ENCODE measurements at regions not wholly inside any gene's neighbourhood (a gene's known extent, or its start where the extent isn't known, plus 50 kb on each side); places are given as distances from the start of the nearest gene placed in this dataset.

GRCh38 chr16:86214326-86215232, 295.7 kb upstream of the FOXF1 start:
- no peak for DNase-seq (ENCODE audit: low read depth in 2 of 2)

DNA sequence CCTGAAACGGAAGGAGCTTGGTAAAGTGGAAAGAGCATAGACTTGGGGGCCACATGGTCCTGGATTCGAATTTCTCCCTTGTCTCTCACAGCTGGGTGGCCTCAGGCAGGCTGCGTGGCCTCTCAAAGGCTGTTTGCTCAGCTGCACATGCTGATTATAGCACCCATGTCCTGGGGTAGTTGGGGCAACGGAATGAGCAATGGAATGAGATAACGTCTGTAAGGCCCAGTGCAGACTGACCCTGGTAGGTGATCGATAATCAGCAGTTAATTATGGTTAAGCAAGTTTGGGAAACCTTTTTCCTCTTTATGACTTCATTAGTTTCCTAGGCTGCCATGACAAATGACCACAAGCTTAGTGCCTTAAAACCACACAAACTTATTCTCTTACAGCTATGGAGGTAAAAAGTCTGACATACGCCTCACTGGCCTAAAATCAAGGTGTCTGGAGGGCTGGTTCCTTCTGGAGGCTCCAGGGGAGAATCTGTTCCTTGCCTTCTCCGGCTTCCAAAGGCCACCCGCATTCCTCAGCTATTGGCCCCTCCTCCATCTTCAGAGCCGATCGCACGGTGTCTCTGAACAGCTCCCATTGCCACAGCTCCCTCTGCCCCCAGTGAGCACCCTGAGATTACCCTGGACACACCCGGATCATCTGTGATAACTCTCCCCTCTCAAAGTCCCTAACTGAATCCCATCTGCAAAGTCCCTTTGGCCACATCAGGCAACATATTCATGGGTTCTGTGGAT, 294.9 kb upstream of the FOXF1 start:
- no peak for DNase-seq (ENCODE audit: low read depth in 2 of 2)

GRCh38 chr16:86215979-86216585, 294.2 kb upstream of the FOXF1 start:
- no peak for DNase-seq (ENCODE audit: low read depth in 2 of 2)

DNA sequence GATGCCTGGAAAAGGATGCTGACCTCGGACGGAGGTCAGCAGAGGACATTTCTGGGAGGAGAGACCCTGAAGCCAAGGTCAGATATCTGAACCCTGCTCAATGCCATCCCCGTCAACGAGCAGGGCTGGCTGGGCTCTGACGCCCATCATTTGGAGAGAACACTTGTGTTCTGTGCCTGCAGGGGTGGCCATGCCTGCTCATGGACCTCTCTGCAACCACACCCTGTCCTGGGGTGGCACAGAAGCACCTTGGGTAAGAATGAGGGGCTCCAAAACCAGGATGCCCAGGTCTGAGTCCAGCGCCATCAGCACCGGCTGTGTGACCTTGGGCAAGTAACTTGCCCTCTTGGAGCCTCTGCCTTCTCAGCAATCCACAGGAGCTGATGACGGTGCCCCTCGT, 293.7 kb upstream of the FOXF1 start:
- DNase-seq (ENCODE audit: low read depth in 2 of 2) = no peak

- no peak for DNase-seq (ENCODE audit: low read depth in 2 of 2)
Measured at GRCh38 chr16:86217001-86217890, 293.1 kb upstream of the FOXF1 start.

DNA sequence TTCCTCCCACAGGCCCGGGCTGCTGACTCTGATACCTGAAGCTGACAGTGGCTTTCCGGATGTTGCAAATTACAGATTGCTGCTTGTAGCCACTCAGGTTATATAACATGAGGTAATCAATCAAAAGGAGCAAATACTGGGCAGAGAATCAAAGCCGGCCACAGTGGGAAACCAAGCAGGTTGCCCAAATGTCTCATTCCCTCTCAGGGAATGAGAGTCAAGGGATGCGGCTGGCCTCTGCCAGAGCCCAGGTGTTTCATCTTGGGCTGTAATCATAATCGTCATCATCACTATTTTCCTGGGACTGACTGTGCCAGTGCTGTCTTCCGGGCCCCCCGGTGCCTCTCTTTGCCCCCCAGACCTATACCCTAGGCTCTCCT, 292.4 kb upstream of the FOXF1 start:
- no peak for DNase-seq (ENCODE audit: low read depth in 2 of 2)

DNA sequence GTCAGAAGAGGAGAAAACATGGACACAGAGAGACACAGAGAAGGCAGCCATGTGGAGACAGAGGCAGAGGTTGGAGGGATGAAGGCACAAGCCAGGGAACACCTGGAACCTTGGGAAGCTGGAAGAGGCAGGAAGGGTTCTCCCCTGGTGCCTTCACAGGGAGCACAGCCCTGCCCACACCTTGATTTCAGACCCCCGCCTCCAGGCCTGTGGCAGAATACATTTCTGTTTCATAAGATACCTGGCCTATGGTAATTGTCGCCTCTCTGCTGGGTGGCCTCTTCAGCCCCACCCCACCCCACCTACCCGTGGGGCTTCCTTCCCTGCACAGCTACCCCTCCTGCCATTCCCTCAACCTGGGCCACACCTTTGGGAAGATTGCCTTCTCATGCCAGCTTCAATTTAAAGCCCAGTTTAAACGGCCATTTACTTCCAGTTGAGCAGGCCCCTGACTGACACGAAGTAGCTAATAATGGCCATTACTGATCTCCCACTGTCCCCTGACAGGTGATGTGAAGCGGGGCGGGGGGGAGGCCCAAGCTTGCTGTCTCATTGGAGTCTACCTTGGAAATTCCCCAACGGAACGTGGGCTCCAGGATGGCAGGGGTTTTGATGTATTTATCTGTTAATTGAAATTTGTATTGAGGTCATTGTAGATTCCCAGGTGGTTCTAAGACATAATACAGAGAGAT, 291.7 kb upstream of the FOXF1 start:
- no peak for DNase-seq (ENCODE audit: low read depth in 2 of 2)

GRCh38 chr16:86219655-86220445, 290.5 kb upstream of the FOXF1 start:
- DNase-seq (ENCODE audit: low read depth in 2 of 2) = no peak

GRCh38 chr16:86220561-86220960, 289.8 kb upstream of the FOXF1 start:
- DNase-seq (ENCODE audit: low read depth in 2 of 2) = no peak

DNA sequence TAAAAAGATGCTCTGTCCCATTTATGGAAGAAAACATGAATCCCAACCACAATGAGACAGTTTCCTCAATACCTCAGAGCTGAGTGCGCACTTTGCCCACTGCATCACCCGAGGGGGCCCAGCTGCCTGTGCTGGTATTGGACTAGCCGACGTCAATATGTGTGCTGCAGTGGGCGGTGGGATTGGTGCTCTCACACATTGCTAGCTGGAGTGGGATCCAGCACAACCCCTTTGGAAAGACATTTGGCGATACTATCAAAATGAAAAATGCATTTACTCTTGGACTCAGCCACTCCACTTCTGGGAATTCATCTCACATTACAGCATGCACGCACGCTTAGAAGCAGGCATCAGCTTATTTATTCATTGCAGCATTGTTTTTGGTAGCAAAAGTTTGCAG, 289.2 kb upstream of the FOXF1 start:
- DNase-seq (ENCODE audit: low read depth in 2 of 2) = no peak

GRCh38 chr16:86222547-86222946, 287.8 kb upstream of the FOXF1 start:
- no peak for DNase-seq (ENCODE audit: low read depth in 2 of 2)

- DNase-seq (ENCODE audit: low read depth in 2 of 2) = no peak
Measured at GRCh38 chr16:86222965-86223551, 287.3 kb upstream of the FOXF1 start.

GRCh38 chr16:86224126-86224525, 286.2 kb upstream of the FOXF1 start:
- DNase-seq (ENCODE audit: low read depth in 2 of 2) = no peak

DNA sequence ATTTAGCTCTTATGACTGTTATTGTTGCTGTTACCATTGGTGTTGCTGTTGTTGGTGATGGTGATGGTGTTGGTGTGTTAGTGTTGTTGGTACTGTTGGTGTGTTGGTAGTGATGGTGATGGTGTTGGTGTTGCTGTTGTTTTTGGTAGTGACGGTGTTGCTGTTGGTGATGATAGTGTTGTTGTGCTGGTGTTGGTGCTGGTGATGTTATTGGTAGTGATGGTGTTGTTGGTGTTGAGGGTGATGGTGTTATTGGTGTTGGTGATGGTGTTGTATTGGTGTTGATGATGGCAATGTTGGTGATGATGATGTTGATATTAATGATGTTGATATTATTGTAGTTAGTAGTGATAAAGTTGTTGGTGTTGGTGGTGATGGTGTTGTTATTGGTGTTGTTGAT, 285.7 kb upstream of the FOXF1 start:
- no peak for DNase-seq (ENCODE audit: low read depth in 2 of 2)

DNA sequence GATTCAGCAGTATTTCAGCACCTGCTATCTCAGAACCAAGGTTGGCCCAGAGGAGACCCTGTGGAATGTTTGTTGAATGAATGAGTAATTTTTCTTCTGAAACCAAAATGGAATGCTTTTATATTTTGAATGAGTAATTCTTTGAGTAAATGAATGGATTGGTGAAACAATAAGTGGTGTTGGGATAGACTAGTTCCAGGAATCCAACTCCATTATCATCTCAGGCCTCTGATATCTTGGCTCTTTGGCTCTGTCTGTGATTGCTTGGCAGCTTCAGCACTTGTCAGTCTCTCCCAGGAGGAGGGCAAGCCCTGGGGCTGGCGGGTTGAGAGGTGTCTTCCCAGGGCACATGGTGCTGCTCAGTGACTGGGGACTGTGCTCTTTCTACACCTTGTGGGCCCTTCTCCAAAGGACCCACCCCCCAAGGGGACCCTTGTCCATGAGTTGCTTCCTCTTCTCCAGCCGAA, 284.4 kb upstream of the FOXF1 start:
- no peak for DNase-seq (ENCODE audit: low read depth in 2 of 2)

- DNase-seq (ENCODE audit: low read depth in 2 of 2) = no peak
Measured at GRCh38 chr16:86227041-86227440, 283.3 kb upstream of the FOXF1 start.

- no peak for DNase-seq (ENCODE audit: low read depth in 2 of 2)
Measured at GRCh38 chr16:86227801-86228200, 282.5 kb upstream of the FOXF1 start.

GRCh38 chr16:86228713-86229112, 281.6 kb upstream of the FOXF1 start:
- no peak for DNase-seq (ENCODE audit: low read depth in 2 of 2)

GRCh38 chr16:86229283-86229682, 281.0 kb upstream of the FOXF1 start:
- DNase-seq (ENCODE audit: low read depth in 2 of 2) = no peak

Measured in stimulated activated CD4-positive, alpha-beta T cell treated with anti-CD3 and anti-CD28 coated beads, Interleukin-15, amount 100 ng/mL, for 48 hours (primary cell).